SHP77 treated with DMSO at 0.1 percent for 48 hours (cell line): ENCODE measurements at regions not wholly inside any gene's neighbourhood (a gene's known extent, or its start where the extent isn't known, plus 50 kb on each side); places are given as distances from the start of the nearest gene placed in this dataset.

Experiments used
- DNase-seq: peaks from one replicate; lab custom pipeline; 2025; lab: John Stamatoyannopoulos, UW

DNA sequence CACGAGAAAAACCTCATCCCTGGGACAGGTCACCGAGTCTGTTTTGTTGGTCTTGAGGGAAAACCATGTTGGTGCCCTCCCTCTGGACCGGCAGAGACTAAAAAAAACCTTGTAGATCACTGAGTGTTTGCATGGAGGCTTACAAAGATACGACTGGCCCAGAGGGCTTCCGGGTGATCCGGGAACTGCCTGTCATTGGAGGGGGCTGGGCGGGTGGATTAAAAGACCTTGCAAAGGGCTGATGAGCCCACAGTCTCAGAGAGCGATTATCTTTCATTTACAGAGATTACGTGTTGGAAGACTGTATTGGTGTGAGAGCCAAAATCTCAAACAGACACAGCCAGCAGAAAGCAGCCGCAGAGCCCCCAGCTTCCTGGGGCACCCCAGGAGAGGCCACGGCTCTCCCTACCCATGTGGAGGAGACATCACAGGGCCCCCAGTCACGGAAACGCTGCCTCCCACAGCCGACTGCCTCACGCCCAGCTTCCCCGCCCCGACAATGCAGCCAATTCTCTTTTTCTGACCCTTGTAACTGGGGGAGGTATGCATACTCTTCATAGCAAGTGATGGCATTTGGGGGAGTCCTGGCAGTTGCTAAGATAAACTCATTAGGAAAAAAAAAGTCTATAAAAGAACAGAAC is 426.4 kb downstream of the CTTN start:
- DNase-seq, result no peak

DNA sequence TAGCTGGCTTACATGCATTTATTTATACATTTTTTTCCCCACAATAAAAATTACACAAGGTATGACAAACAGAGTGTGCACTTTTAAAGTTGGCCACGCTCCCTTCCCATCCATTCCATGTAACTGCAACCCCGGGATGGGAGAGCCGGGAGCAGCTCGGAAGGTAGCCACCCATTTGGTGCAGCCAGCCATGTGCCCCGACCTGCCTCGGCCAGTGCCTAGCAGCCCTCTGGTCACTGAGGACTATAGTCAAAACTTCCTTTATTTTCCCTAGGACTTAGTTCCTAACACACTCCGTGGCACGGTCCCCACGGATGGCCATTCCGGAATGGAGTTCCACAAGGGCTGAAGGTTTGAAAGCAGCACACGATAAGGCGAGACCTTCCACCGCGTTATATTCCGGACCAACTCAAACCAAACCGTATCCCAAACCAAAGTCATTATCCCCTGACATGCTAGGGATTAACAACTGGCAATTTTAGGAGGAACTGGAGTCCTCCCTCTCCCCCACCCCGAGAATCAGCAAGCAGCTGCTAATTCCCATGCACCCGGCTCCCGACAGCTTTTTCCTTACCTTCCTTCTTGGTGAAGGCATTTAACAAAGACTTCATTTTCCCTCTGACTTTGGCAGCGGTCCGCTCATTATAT is 426.4 kb downstream of the SHANK2 start:
- no peak for DNase-seq

DNA sequence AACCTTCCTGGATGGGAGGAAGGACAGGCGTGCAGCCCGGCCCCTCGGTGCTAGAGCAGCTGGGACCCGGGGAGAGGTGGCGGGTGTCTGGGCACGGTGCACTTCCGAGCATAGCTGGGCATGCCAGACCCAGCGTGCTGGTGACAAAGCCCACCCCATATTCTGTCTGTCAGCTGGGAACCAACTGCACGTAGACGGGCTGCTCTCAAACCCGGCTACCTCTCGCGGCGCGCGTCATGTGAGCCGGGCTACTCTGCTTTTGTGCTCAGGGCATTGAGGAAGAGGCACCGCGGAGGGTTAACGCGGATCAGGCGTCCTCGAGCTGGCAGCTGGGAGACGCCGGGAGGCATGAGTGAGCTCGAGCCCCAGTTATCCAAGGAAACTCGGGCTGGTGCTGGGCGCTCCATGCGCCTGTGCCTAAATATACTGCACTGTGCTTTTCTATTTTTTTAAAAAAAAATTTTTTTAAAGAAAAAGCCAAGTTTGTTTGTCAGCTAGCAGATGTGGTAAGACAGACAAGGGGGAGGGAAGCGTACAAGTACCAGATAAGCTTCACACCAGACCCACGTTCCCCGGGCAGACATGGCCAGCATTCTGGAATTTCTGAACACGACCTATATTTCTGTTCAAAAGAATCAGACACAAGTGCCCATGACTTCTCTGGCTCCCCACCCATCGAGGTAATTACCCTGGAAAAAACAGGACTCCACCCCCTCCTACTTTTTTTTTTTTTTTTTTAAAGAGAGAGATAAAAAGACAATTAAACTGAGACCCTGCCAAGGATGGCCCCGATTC is 425.6 kb downstream of the SHANK2 start:
- DNase-seq, result no peak

DNA sequence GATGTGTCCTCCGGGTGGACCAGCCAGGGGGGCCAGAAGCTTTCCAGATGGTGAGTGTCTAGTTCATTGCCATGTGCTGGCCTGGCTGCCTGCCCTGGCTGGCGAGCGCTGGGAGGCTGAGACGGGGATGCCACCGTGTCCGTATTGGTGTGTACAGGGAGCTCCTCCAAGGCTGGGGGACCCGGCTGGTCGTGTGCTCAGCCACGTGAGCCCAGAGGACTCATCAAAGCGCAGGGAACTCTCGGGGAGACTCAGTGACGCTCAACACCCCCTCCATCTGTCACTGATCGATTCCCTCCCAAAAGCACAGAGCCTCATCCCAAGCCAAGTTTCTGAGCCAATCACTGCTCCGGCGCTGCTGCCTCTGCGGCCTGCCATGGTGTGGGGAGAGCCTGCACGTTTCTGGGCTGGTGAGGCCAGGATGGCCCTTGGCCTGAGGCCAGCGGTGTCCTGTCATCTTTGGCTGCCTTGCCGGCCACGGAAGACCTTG is 423.7 kb downstream of the SHANK2 start:
- no peak for DNase-seq

DNA sequence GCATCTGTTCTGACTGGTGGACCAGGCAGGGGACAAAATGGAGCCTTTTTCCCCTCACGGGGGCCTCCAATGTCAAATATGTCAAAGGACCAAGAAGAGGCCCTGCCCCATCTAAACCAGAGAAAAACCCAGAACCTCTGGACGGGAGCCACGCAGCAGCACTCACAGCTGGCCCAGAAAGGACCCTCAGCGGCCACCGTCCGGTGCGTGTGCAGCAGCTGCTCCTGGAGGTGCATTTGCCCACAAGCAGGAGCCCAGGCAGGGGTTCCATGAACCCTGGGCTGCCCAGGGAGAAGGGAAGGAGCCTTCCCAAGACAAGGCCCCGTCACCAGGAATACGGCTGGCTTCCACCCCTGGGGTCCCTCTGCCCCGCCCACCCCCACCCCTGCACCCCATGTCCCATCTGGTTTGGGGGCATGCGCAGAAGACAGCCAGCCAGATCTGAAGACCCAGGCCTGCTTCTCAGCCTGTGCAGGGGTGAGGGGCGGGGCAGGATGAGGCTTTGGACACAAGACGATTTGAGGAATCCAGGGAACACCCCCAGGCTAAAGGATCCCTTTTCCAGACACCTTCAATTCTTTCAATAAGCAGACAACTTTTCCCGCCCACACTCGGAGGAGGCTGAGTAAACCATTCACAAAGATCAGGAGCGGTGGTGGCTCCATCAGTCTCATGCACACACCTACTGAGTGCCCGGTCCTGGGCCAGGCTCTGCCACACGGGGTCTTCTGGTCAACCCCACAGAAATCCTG is 423.1 kb downstream of the SHANK2 start:
- DNase-seq, result no peak

DNA sequence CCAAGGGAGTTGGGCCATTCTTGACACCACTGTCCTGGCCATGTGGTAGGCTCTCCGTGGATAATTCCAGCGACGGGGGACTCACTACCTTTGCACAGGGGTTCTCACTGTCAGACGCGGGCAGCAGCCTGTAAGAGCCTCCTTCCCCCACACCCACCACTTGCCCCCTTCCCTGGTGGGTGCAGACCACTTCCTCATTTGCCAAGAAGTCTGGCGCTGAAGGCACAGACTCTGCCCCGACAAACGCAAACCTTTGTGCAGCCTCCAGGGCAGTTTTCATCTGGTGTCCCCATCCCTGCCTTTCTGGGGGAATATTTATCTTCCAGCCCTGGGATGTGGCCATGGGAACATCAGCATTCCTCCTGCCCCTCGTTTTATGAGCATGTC is 422.5 kb downstream of the SHANK2 start:
- DNase-seq, result no peak

DNA sequence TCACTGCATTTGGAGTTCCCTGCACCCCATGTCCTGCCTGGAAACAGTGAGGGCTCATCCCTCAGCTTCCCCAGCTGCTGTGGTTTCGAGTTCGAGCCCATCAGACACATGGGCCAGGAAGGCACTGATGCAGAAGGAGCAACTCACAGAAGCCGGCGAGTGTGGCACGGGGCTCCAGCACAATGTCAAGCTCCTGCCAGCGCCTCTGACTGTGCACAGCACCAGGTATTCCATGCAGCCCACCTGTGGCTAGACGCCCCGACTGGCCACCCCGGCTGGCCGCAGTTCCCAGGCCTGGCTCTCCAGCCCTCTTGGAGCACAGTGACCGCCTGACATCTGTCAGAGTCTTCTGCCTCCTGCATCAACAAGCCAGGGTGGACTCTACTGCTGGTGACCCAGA is 419.4 kb downstream of the SHANK2 start:
- DNase-seq, result no peak

DNA sequence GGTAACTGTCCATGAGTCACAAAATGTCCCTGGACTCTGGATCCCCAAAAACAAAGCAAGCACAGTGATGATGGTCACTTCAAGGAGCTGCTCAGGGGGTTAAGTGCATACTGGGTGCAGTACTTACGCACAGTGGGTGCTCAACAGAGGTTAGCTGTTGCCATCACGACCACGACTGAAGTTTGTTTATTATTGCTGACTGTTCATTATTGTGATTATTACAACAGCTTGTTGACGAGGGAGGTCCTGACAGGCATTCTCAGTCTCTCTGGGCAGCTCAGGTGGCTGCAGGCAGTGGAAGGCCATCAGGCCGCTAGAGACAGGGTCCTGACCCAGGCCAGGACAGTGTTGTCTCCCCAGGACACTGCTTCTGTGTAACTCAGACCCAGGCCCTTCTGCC is 418.8 kb downstream of the SHANK2 start:
- no peak for DNase-seq

DNA sequence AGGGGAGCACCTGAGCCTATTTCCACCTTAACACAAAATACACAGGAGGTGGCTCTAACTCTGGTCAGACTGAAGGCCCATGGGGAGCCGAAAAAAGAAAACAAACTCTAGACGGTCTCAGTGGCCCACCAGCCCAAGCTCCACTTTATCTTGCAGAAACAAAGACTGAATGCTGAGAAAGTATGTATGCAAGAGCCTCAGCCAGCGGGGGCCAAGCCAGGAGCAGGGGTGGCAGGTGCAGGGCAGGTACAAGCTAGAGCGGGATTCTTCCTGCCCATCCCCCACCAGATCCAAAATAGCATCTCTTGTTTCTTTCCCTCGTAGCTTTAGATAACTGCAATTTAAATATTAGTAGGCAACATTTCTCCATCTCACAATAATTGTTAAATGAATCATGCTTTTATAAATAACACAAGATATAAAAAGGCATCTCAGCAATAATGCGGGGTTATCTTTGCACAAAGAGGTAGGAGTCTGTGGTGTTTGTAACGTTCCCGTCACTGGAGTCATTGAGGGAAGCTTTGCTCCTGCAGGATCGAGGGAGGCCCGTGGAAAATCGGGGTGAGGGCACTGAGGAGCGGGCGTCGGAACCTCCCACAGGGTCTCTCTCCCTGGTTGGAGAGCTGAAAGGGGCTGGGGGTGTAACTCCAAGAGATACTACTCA is 418.0 kb downstream of the SHANK2 start:
- no peak for DNase-seq

DNA sequence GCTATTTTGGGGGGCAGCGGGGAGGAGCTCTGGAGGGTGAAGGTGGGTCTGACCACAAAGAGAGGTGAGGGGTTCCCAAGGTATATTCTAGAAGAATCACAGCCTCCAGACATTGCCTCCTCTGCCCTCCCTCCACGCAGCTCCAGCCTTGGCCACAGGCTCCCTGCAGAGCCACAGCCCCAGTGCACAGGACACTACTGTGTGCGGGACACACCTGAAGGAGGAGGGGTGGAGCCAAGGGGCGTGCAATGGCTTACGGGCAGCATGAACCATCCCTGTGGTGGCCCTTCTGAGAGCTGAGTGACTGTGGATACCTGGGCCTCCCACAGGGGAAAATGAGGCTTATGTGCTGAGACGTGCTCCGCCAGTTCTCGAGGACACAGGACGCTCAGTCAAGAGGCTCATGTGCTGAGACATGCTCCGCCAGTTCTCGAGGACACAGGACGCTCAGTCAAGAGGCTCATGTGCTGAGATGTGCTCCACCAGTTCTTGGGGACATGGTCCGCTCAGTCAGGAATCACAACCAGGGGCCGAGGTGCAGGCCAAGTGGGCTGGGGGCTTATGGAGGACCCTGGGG is 417.3 kb downstream of the SHANK2 start:
- no peak for DNase-seq

DNA sequence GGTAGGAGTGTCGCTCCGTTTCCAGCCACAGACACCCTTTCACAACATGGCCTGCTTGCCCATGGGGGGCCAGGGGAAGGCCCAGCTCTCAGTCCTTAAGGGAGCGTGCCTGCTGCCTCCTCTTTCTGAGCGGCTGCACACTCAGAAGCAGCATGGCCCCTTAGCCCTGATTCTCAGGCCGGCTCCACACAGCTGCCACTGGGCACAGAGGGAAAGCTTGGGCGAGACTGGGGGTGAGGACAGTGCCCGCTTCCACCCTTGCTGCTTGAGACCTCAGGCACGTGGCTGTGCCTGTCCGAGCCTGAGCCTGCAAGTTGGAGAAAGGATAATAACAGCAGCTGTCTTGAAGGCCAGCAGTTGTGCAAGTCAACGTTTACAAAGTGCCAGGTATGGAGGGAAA is 416.3 kb downstream of the SHANK2 start:
- no peak for DNase-seq

DNA sequence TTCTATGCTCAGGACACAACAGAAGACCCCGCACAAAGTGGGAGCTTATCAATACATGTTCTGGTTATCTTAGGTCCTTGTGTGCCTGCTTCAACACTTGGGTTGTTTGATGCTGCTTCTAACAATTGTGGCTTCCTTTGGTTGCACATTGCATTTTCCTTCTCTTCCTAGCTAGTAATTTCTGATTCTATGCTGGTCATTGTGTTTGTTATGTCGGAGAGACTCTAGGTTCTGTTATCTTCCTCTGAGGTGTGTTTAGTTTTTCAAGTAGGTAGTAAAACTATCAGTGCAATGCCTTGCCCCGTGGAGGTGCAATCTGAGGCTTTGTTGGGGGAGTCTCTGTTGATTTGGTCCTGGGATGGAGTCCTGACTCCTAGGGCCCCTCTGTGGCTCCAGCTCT is 414.2 kb downstream of the SHANK2 start:
- no peak for DNase-seq

DNA sequence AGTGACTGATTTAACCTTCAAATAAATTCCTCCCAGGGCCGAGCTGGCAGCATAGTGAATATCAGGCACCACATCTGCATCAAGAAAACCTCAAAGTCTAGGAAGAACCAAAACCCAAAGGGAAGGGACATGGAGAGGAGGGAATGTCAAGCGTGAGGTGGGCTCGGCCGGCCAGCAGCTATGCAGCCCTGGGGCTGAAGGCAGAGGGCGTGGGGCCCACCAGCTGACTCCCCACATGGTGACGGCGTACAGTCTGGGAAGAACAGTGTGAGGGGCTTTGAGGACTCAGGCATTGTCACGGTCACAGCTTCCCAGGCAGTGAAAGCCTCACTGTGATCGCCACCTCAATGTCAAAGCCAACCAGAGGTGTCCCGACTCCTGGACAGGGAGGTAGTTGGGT is 412.5 kb downstream of the SHANK2 start:
- no peak for DNase-seq

DNA sequence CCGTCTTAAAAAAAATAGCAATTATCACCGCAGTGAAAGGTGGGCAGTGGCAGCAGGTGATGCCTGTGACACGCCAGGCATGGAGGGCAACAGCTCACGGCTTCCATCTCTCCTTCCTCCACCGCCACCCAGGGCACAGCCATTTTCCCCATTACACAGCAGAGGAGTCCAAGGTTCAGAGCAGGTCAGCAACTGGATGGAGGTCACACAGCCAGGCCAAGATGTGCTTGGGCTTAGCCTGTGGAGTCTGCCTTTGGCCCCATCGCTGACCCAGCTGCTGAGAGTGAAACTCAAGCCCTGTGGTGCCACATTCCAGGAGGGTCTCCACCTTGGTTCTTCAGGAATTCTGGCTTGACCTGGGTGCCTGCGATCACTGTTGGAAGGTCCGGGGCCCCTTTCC is 411.1 kb downstream of the SHANK2 start:
- no peak for DNase-seq

DNA sequence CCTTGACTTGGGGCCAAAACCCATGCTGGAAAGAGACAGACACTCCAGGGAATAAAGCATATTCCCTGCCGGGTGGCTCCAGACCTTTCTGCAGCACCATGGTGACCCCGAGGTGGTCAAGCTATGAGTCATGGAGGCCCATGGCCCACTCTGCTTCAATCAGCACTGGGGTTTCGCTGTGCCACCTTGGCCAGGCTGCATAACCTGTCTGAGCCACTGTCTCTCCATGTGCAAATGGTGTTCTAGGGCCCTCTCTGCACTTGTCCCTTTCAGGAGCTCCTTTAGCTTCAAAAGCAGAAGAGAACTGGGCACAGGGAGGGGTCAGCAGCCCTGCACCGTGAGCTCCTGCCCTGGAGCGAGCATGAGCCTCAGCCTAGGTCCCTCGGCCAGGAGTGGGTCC is 410.1 kb downstream of the SHANK2 start:
- DNase-seq, result no peak

DNA sequence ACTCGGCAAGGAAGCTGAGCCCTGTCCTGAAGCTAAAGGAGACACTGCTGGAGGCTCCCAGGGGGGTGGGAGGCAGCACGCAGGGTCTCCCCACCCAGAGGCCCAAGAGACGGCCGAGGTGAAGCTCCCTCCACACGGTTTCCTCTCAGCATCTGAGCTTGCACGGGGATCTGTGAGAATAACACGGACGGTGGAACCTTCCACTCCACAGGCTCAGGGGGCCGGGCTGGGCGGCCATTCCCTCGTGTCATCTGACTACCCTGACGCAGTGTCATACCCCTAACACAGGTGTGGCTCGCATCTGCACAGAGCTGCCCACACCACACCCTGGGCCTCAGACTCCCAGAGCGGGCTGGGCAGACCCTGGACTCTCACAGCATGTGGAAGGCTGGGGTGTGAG is 409.7 kb downstream of the SHANK2 start:
- DNase-seq, result no peak

DNA sequence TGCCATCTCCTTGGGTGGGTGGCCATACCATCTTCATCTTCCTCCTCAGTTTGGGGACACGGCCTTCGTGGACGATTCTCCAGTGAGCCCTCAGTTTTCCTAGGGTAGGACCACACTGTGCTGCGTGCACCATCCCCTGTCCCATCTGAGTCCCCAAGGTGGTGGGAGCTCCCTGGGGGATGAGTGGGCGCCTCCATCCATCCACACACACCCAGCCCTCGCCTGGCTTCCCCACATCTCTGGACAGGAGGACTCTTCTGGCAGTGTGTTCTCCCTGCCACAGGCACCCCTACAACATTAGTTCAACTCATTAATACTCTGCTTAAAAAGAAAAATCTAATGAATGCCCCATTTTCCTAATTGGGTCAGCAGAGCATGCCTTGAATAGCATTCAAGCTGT is 408.5 kb downstream of the SHANK2 start:
- no peak for DNase-seq

DNA sequence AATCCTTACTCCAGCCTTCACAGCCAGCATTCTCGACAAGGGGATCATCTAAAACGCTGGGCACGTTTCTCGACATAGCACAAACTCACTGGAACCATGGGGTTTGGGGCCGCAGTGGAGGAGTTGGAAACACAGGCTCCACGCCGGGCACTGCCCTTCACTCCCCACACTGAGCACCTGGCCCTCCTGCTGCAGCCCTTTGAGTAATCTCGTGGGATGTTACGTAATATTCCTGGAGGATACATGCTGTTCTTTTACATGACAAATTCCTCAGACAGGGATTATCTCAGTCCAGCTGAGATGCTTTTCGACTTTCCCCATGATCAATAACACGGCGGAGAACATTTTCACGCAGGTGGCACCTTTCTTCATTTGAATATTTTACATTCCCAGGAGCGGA is 408.0 kb downstream of the SHANK2 start:
- DNase-seq, result no peak

DNA sequence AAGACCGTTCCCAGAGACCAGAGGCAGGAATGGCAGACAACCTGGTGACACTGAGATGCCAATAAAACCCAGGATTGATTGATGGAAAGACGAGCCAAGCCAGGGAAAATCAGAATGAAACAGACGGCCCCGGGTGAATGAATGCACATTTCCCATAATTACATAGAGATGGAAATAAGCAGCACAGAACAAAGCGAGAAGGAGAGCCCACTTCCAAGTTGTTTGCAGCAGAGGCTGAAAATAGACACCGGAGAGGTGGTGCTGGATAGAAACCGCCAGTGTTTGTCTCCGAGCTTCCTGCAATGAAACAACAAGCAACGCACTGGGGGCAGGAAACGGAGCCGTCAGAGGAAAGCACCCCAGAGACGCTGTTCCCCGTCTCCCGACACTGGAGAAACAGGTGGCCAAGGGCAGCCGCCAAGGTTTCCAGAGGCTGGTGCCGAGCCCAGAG is 406.8 kb downstream of the SHANK2 start:
- no peak for DNase-seq

DNA sequence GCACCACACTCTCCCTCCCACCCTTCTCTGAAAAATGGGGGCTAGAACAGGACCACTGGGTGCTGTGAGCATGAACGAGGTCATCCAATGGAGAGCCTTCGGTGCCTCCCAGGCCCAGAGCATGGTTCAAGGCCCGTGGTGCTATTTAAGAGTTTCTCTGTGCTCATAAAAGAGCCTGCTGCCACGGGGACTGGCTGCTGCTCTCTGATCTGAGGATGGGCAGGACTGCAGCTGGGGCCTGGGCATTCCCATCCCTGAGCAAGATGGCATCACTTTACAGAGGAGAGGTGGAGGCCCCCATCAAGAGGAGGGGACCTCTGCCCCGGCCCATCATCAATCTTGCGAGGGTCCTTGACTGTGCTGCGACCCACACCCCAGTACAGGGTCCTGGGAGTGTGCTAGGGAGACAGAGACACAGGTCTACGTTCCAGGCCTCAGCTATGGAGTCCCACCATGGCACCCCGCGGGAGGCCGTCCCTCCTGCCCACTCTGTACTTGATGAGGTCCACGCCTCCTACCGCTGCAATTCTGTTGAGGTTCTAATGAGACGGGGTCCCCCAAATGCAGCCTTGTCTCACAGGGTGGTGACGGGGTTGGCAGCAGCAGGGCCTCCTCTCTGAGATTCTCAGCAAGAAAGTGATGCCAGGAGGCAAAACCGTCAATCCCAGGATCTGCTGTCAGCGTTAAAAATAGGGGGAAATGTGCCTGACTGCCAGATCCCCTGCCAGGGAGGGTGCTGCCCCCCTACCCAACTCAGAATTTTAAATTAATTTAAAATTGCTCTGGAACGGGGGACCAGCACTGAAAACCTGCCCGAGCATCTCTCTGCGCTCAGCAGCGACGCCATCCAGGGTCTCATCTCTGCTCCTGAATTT is 405.4 kb downstream of the SHANK2 start:
- no peak for DNase-seq
